KOPT-K1 (cell line): ENCODE measurements at regions not wholly inside any gene's neighbourhood (a gene's known extent, or its start where the extent isn't known, plus 50 kb on each side); places are given as distances from the start of the nearest gene placed in this dataset.
A peak's percentile ranks its signal among the peaks of the same experiment; 100 is the strongest.
"Not testable (repeated sequence)": the region's sequence is repeated elsewhere in the genome, so short reads cannot be mapped to it uniquely, and the experiment has no call there.

Experiments
- H3K27ac ChIP-seq: fragments of 200-600 bp; sonication (generic); 2 replicates; pipeline ENCODE4 v1.5.1; 2016; ENCODE audit warnings: antibody characterized with exemption, mild to moderate bottlenecking, low read depth, low read length; ENCODE audit not compliant: poor library complexity, severe bottlenecking
- H3K36me3 ChIP-seq: fragments of 200-600 bp; sonication (generic); 2 replicates; pipeline ENCODE4 v1.5.1; 2017; ENCODE audit warnings: antibody characterized with exemption, mild to moderate bottlenecking, low read length, moderate library complexity; ENCODE audit not compliant: insufficient read depth
- H3K9me3 ChIP-seq: fragments of 200-600 bp; sonication (generic); 2 replicates; pipeline ENCODE4 v1.5.1; 2017; ENCODE audit warnings: antibody characterized with exemption, low read length, mild to moderate bottlenecking; ENCODE audit not compliant: insufficient read depth, poor library complexity, severe bottlenecking

DNA sequence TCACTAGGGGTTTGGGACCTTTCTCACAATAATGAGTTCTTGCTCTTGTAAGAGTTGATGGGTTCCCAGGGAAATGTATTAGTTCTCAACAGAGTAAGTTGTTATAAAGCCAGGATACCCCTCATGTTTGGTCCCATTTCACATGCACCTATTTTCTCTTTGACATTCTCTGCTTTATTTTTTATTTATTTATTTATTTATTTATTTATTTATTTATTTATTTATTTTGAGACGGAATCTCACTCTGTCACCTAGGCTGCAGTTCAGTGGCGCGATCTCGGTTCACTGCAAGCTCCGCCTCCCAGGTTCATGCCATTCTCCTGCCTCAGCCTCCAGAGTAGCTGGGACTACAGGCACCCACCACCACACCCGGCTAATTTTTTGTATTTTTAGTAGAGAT is 52.2 kb downstream of the ACTRT1 start:
- H3K36me3 ChIP-seq, H3K27ac ChIP-seq, H3K9me3 ChIP-seq: not testable (repeated sequence)

DNA sequence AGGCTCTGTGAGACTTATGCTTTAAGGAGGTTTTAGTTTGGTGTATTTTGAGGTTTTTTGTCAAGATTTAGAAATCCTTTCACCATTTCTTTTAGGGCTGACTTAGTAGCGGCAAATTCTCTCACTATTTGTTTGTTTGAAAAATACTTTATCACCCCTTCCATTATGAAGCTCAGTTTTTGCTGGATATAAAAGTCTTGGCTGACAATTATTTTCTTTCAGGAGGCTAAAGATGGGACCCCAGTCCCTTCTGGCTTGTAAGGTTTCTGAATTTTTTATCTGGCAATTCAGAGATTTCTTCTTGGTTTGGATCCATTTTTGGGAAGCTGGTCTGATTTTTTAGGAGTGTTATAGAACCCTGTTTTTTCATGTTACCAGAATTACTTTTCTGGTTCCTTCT is 88.5 kb downstream of the ACTRT1 start:
- no peaks in the 10 kb centered on the region for H3K9me3 ChIP-seq
- H3K36me3 ChIP-seq = no peaks in the 10 kb centered on the region
- no peak overlapping the region for H3K27ac ChIP-seq

DNA sequence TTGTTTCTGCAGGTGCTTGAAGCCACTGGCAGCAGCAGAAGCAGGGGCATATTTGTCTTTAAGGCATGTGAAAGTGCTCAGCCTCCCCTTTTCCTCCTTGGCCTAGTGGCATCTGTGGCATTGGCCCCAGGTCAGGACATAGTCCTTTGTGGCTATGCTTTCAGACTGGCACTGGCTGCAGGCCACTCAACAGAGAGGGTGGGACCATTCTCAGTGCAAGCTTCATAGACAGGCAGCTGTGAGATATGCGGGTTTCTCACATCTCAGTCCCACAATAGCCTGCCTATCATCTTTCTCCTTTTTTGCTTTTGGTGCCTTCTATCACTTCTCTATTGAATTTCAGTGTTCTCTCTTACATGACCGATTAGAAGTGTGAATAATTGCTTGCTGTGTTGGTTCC is 104.8 kb downstream of the ACTRT1 start:
- no peaks in the 10 kb centered on the region for H3K9me3 ChIP-seq
- no peaks in the 10 kb centered on the region for H3K36me3 ChIP-seq

DNA sequence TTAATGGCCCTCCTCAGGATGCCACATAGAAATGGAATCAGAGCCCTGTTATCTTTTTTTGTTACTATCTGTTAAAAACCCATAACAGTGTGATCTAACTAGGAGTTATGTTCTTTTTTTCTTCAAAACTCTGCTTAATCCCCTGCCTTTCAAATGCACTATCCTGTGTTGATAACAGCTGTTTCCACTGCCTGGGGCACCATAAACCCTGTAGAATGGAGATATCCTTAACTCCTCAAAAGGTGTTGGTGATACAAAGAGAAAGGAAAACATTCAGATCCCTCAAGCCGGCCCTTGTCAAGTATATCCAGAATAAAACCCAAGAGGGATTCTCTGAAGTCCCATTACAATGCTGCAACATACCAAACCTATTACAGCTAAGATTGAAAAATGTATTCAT is 108.6 kb downstream of the ACTRT1 start:
- H3K9me3 ChIP-seq = no peaks in the 10 kb centered on the region
- no peaks in the 10 kb centered on the region for H3K36me3 ChIP-seq

More for the DNA sequence above, 104.8 kb downstream of the ACTRT1 start:
- H3K27ac ChIP-seq = no peak overlapping the region

DNA sequence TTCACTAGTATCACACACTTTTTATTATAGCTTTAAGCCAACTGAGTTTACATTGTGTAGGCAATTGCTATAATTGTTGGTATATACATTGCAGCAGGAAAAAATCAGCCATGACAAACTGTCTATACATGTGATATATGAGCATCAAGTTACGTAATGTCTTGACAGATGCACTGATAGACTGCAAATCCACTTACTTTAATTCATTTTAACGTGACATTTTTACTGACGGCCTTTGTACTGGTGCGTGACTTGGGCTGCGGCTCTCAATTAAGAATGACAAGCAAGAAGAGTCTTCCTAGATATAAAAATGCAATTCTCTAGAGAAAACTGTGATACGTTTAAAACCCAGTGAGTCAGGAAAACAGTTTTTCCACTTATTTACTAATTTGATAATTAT is 143.8 kb downstream of the ACTRT1 start:
- no peaks in the 10 kb centered on the region for H3K36me3 ChIP-seq
- no peak overlapping the region for H3K27ac ChIP-seq
- no peaks in the 10 kb centered on the region for H3K9me3 ChIP-seq

More for the DNA sequence above, 108.6 kb downstream of the ACTRT1 start:
- no peak overlapping the region for H3K27ac ChIP-seq

DNA sequence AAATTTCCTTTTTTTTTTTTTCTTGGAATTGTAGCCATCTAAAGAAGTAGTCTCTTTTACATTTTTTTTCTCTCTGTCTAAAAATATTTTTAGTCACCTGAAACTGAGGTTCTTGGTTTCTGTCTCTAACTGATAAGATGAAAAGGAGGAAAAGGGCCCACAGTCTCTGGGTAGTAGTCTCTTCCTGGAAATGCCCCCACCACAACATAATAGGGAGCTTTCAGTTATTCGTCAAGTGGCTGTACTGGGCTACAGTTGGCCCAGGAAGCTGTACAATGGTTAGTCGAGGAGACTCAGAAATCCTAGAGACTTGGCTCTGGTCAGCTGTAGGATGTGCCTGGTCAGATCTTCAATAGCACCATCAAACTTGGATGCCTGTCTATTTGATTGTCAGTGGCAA is 163.4 kb downstream of the ACTRT1 start:
- H3K36me3 ChIP-seq = no peaks in the 10 kb centered on the region
- H3K27ac ChIP-seq = peak overlapping the region; percentile 40
- no peaks in the 10 kb centered on the region for H3K9me3 ChIP-seq

DNA sequence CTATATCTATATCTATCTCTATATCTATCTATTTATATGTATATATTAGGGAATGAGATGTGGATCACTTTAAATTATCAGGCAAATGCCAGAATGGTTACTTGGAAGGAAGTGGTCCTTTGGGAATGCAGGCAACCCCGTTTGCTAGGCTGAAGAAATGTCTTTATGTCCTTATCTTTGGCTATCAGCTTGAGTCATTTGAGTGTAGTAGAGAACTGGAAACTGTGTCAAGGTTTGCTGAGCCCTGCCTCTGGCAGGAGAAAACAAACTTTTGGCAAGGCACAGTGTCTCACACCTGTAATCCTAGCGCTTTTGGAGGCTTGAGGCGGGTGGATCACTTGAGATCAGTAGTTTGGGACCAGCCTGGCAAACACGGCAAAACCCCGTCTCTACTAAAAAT is 167.3 kb downstream of the ACTRT1 start:
- Histone ChIP-seq H3K9me3 (no peaks in the 10 kb centered on the region), H3K27ac (no peak overlapping the region), H3K36me3 (no peaks in the 10 kb centered on the region)

DNA sequence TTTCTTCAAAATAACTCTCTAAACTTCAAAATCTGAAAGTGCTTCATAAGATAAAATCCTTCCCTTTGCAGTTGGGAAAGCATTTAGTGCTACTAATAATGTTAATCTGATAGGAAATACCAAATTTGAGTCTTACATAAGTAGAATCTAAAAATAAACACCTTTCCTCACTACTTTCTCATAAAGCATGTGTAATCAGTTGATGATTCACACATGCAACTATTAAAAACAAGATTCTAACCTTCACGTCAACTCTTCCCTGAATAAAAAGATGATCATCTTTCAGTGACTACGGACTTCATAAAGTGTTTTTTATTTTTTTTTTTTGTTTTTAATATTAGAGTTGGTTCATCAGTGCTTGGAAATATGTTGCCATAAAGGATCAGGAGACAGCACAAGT is 172.6 kb downstream of the ACTRT1 start:
- Histone ChIP-seq H3K9me3 (no peaks in the 10 kb centered on the region), H3K36me3 (no peaks in the 10 kb centered on the region), H3K27ac (no peak overlapping the region)

DNA sequence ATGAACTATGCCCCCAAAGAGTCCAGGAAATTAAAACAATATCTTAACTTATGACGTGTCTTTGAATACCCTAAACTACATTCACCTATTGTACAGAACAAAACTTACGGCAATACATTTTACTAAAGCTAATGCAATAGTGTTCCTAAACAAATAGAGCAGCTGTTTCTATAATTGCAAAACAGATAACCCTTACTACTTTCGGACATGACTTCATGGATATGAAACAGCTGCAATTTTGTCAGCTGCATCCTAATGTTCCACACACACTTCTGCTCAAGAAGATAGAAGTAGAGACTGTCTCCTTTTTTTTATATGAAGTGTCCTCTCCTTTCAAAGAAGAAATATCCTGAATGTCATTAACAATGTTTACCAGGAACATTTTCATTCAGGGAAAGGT is 174.9 kb downstream of the ACTRT1 start:
- Histone ChIP-seq H3K9me3 (no peaks in the 10 kb centered on the region), H3K36me3 (no peaks in the 10 kb centered on the region), H3K27ac (no peak overlapping the region)

DNA sequence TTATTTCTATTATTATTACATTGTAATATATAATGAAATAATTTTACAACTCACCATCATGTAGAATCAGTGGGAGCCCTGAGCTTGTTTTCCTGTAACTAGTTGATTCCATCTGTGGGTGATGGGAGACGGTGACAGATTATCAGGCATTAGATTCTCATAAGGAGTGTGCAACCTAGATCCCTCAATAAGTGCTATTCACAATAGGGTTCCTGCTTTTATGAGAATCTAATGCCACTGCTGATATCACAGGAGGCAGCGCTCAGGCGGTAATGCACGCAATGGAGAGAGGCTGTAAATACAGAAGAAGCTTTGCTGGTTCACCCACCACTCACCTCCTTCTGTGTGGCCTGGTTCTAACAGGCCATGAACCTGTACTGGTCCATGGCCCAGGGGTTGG is 178.6 kb downstream of the ACTRT1 start:
- no peaks in the 10 kb centered on the region for H3K36me3 ChIP-seq
- H3K9me3 ChIP-seq = no peaks in the 10 kb centered on the region
- H3K27ac ChIP-seq = no peak overlapping the region

DNA sequence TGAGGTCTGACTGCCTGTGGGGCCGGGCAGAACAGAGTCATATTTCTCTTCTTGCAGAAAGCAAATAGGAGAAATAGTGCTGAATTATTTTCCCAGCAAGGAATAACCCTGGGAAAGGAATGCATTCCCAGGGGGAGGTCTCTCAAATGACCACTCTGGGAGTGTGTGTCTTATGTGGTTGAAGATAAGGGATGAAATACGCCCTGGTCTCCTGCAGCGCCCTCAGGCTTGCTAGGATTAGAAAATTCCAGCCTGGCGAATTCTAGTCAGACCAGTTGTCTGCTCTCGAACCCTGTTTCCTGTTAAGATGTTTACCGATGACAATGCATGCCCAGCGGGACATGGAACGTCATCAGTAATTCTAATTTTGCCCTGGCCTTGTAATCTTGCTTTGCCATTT is 185.3 kb downstream of the ACTRT1 start:
- not testable (repeated sequence) for H3K36me3 ChIP-seq, H3K9me3 ChIP-seq, H3K27ac ChIP-seq

DNA sequence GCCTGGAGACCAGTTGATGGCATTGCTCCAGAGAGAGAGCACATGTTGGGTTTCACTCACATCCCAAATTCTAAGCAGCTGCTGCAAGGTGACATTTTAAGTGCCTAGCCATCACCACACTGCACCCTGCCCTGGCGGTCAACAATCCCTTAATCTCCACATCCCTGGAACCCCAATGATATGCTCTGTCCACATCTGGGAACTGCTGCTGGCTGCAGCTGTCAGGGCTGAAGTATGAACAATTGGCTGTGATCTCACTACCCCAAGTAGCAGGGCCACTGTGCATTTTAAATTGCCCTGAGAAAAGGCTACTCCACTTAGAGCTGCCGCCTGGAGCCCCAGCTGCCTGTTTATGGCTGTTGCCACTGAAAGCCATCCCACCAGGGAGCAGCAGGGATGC is 190.6 kb downstream of the ACTRT1 start:
- no peaks in the 10 kb centered on the region for H3K9me3 ChIP-seq
- H3K27ac ChIP-seq = no peak overlapping the region
- H3K36me3 ChIP-seq = no peaks in the 10 kb centered on the region
